ENCODE measurements at regions not wholly inside any gene's neighbourhood (a gene's known extent, or its start where the extent isn't known, plus 50 kb on each side); places are given as distances from the start of the nearest gene placed in this dataset.
"Not testable (repeated sequence)": the region's sequence is repeated elsewhere in the genome, so short reads cannot be mapped to it uniquely, and the experiment has no call there.

GRCh38 chr10:29709484-29710002 lies 74.8 kb upstream of the SVIL start:
- no peak for ATAC-seq (ENCODE audit: low FRiP score)
- no peak for DNase-seq (ENCODE audit: low spot score)
- no peak for TF ChIP-seq CTCF (IDR thresholded peaks at IDR 0.05)

- TF ChIP-seq CTCF (IDR thresholded peaks at IDR 0.05) = no peak
- ATAC-seq (ENCODE audit: low FRiP score) (no peak), DNase-seq (ENCODE audit: low spot score) (no peak)
These were observed 68.5 kb upstream of the SVIL start for GRCh38 chr10:29703271-29703670.

- ATAC-seq (ENCODE audit: low FRiP score) = no peak
- no peak for TF ChIP-seq CTCF (IDR thresholded peaks at IDR 0.05)
- no peak for DNase-seq (ENCODE audit: low spot score)
These were observed 67.7 kb upstream of the SVIL start for GRCh38 chr10:29702273-29703164.

GRCh38 chr10:29701306-29701705 lies 66.5 kb upstream of the SVIL start:
- ATAC-seq (ENCODE audit: low FRiP score) = no peak
- no peak for DNase-seq (ENCODE audit: low spot score)
- TF ChIP-seq CTCF (IDR thresholded peaks at IDR 0.05) = no peak

- DNase-seq (ENCODE audit: low spot score) (no peak), ATAC-seq (ENCODE audit: low FRiP score) (no peak)
- TF ChIP-seq CTCF (IDR thresholded peaks at IDR 0.05) = no peak
These were observed 64.8 kb upstream of the SVIL start for GRCh38 chr10:29699621-29700020.

- no peak for ATAC-seq (ENCODE audit: low FRiP score)
- DNase-seq (ENCODE audit: low spot score) = no peak
- no peak for TF ChIP-seq CTCF (IDR thresholded peaks at IDR 0.05)
These were observed 64.2 kb upstream of the SVIL start for GRCh38 chr10:29698773-29699490.

GRCh38 chr10:29696581-29696980 lies 61.8 kb upstream of the SVIL start:
- not testable (repeated sequence) for ATAC-seq (ENCODE audit: low FRiP score); DNase-seq (ENCODE audit: low spot score)
